Urinary bladder (tissue), 3 donors: ENCODE measurements at regions not wholly inside any gene's neighbourhood (a gene's known extent, or its start where the extent isn't known, plus 50 kb on each side); places are given as distances from the start of the nearest gene placed in this dataset.
A peak's percentile ranks its signal among the peaks of the same experiment; 100 is the strongest.

Experiments
- DNase-seq: peaks from one replicate; pipeline ENCODE4 v3.0.0-alpha.2; 2015; ENCODE audit errors: extremely low spot score
- H3K27ac ChIP-seq: one replicate; pipeline ENCODE4 v1.5.1; 2013; ENCODE audit warnings: low read depth, mild to moderate bottlenecking, moderate library complexity
- H3K36me3 ChIP-seq: one replicate; pipeline ENCODE4 v1.6.1; 2013; ENCODE audit warnings: mild to moderate bottlenecking, moderate library complexity; ENCODE audit not compliant: insufficient read depth
- H3K4me1 ChIP-seq: one replicate; pipeline ENCODE4 v1.6.1; 2013; ENCODE audit warnings: mild to moderate bottlenecking, moderate library complexity; ENCODE audit not compliant: insufficient read depth
- H3K4me3 ChIP-seq: one replicate; pipeline ENCODE4 v1.5.1; 2013; ENCODE audit warnings: low read depth, low read length
- WGBS: extraction: QIAGEN DNeasy Blood & Tissue Kit; methylation state at CpG from one replicate; pipeline ENCODE4 v1.1.7; 2013; 5-methylcytosine and 5-hydroxymethylcytosine counted together
- donor health status: healthy with polysubstance abuse.
- donor health status: healthy.

- no peak for DNase-seq
- Histone ChIP-seq H3K4me3 (no peak overlapping the region), H3K27ac (no peak overlapping the region), H3K4me1 (no peaks in the 10 kb centered on the region), H3K36me3 (no peaks in the 10 kb centered on the region)
- WGBS = 68% methylated on average over 5 of the region's 5 CpGs
Measured at GRCh38 chr4:55175779-55176231, 50.4 kb upstream of the KDR start.

GRCh38 chr4:55176497-55176896 lies 51.1 kb upstream of the KDR start:
- Histone ChIP-seq H3K4me1 (no peaks in the 10 kb centered on the region), H3K4me3 (no peak overlapping the region), H3K27ac (no peak overlapping the region), H3K36me3 (no peaks in the 10 kb centered on the region)
- WGBS = 87% methylated on average over 4 of the region's 4 CpGs
- DNase-seq = no peak

GRCh38 chr4:55177461-55177860 lies 52.1 kb upstream of the KDR start:
- Histone ChIP-seq H3K27ac (no peak overlapping the region), H3K36me3 (no peaks in the 10 kb centered on the region), H3K4me1 (no peaks in the 10 kb centered on the region), H3K4me3 (no peak overlapping the region)
- no peak for DNase-seq
- 90% methylated on average over 4 of the region's 4 CpGs for WGBS

GRCh38 chr4:55178226-55179005 lies 53.0 kb upstream of the KDR start:
- no peak overlapping the region for H3K27ac ChIP-seq
- WGBS = 73% methylated on average over 7 of the region's 7 CpGs

GRCh38 chr4:55181010-55182005 lies 55.9 kb upstream of the KDR start:
- H3K36me3 ChIP-seq = no peaks in the 10 kb centered on the region
- DNase-seq = no peak
- WGBS = 46% methylated on average over 9 of the region's 9 CpGs

More at GRCh38 chr4:55178226-55179005, 53.0 kb upstream of the KDR start:
- DNase-seq = no peak
- Histone ChIP-seq H3K4me1 (no peaks in the 10 kb centered on the region), H3K4me3 (no peak overlapping the region), H3K36me3 (no peaks in the 10 kb centered on the region)

GRCh38 chr4:55183926-55184599 lies 58.7 kb upstream of the KDR start:
- no peak for DNase-seq
- Histone ChIP-seq H3K27ac (no peak overlapping the region), H3K4me3 (no peak overlapping the region), H3K36me3 (no peaks in the 10 kb centered on the region), H3K4me1 (no peaks in the 10 kb centered on the region)
- WGBS = 59% methylated on average over 8 of the region's 8 CpGs

More at GRCh38 chr4:55181010-55182005, 55.9 kb upstream of the KDR start:
- Histone ChIP-seq H3K4me3 (no peak overlapping the region), H3K4me1 (no peaks in the 10 kb centered on the region), H3K27ac (no peak overlapping the region)

GRCh38 chr4:55184600-55185523 lies 59.5 kb upstream of the KDR start:
- no peak overlapping the region for H3K27ac ChIP-seq
- H3K4me1 ChIP-seq = no peaks in the 10 kb centered on the region
- no peaks in the 10 kb centered on the region for H3K36me3 ChIP-seq
- 71% methylated on average over 9 of the region's 9 CpGs for WGBS
- H3K4me3 ChIP-seq = no peak overlapping the region
- peak; percentile 15 for DNase-seq

- Histone ChIP-seq H3K4me1 (no peaks in the 10 kb centered on the region), H3K27ac (peak overlapping the region; percentile 18), H3K4me3 (no peak overlapping the region), H3K36me3 (no peaks in the 10 kb centered on the region)
- DNase-seq = no peak
Measured at GRCh38 chr4:55186123-55186522, 60.7 kb upstream of the KDR start.

GRCh38 chr4:55186700-55187099 lies 61.3 kb upstream of the KDR start:
- no peak overlapping the region for H3K4me3 ChIP-seq
- H3K4me1 ChIP-seq = no peaks in the 10 kb centered on the region
- 47% methylated on average over 3 of the region's 3 CpGs for WGBS
- no peak overlapping the region for H3K27ac ChIP-seq
- H3K36me3 ChIP-seq = no peaks in the 10 kb centered on the region
- no peak for DNase-seq

GRCh38 chr4:55214172-55214571 lies 88.8 kb upstream of the KDR start:
- H3K4me1 ChIP-seq = no peaks in the 10 kb centered on the region
- DNase-seq = no peak
- 63% methylated on average over 3 of the region's 3 CpGs for WGBS
- H3K27ac ChIP-seq = no peak overlapping the region
- no peaks in the 10 kb centered on the region for H3K36me3 ChIP-seq
- no peak overlapping the region for H3K4me3 ChIP-seq

- WGBS = 82% methylated on average over 1 of the region's 1 CpG
- no peaks in the 10 kb centered on the region for H3K4me1 ChIP-seq
- H3K27ac ChIP-seq = no peak overlapping the region
Measured at GRCh38 chr4:55215087-55215486, 89.7 kb upstream of the KDR start.

GRCh38 chr4:55216863-55217635 lies 91.7 kb upstream of the KDR start:
- DNase-seq = no peak
- WGBS = 49% methylated on average over 4 of the region's 4 CpGs
- H3K36me3 ChIP-seq = no peaks in the 10 kb centered on the region
- no peak overlapping the region for H3K4me3 ChIP-seq
- no peak overlapping the region for H3K27ac ChIP-seq
- H3K4me1 ChIP-seq = no peaks in the 10 kb centered on the region

More at GRCh38 chr4:55215087-55215486, 89.7 kb upstream of the KDR start:
- no peak for DNase-seq
- H3K36me3 ChIP-seq = no peaks in the 10 kb centered on the region
- no peak overlapping the region for H3K4me3 ChIP-seq
